Right cardiac atrium (tissue), 5 donors: ENCODE measurements at regions not wholly inside any gene's neighbourhood (a gene's known extent, or its start where the extent isn't known, plus 50 kb on each side); places are given as distances from the start of the nearest gene placed in this dataset.
A peak's percentile ranks its signal among the peaks of the same experiment; 100 is the strongest.
"Not testable (repeated sequence)": the region's sequence is repeated elsewhere in the genome, so short reads cannot be mapped to it uniquely, and the experiment has no call there.

Experiments used
- ATAC-seq, 2 donors: fragments of 200-7000 bp; cut with Tn5 transposase; one replicate each; pipeline versions ENCODE4 v1.8.0 to v1.9.1; 2020; ENCODE audit warnings: moderate library complexity in 2 of 2, mild to moderate bottlenecking in 1 of 2
- DNase-seq, 3 donors: peaks; one replicate each; pipeline ENCODE4 v3.0.0-alpha.2; 2020
- H3K27ac ChIP-seq: one replicate; pipeline ENCODE4 v1.5.1; 2013; ENCODE audit warnings: mild to moderate bottlenecking, low read length, control low read depth, moderate library complexity
- H3K27me3 ChIP-seq: one replicate; pipeline ENCODE4 v1.6.1; 2013; ENCODE audit not compliant: control insufficient read depth, insufficient read depth
- H3K4me1 ChIP-seq: one replicate; pipeline ENCODE4 v1.6.1; 2013; ENCODE audit warnings: low read length; ENCODE audit not compliant: control insufficient read depth, insufficient read depth
- H3K4me3 ChIP-seq: one replicate; pipeline ENCODE4 v1.5.1; 2013; ENCODE audit warnings: low read length, control low read depth
- H3K9me3 ChIP-seq: one replicate; pipeline ENCODE4 v1.6.1; 2013; ENCODE audit warnings: low read length; ENCODE audit not compliant: control insufficient read depth
- WGBS: extraction: QIAGEN DNeasy Blood & Tissue Kit; methylation state at CpG from one replicate; pipeline ENCODE4 v1.1.7; 2013; 5-methylcytosine and 5-hydroxymethylcytosine counted together
- intact Hi-C, 4 donors: fragments of 100-400 bp; cut with DNase I; formaldehyde crosslinking; loops; one replicate each; pipeline versions ENCODE4 v1.11.0 to v1.14.0; 2022 to 2023
- donor health status: healthy with polysubstance abuse.
- donor health status: DM: no; HTN: yes; CAD: no.
- donor health status: DM: no; HTN: no; CAD: no.
- donor health status: DM: no; HTN: yes; CAD: no; lungs with severe emphysema.
- donor health status: DM: yes; HTN: yes; CAD: no.

GRCh38 chr15:69758291-69758771 is 305.7 kb downstream of the RPLP1 start:
- intact Hi-C loops: no loop called here
- H3K4me3 ChIP-seq: no peak overlapping the region
- ATAC-seq (no peak), DNase-seq (no peak)
- H3K27ac ChIP-seq: no peak overlapping the region
- no peaks in the 10 kb centered on the region for H3K9me3 ChIP-seq
- H3K4me1 ChIP-seq: no peaks in the 10 kb centered on the region
- 78% methylated on average over 2 of the region's 2 CpGs for WGBS
- no peaks in the 10 kb centered on the region for H3K27me3 ChIP-seq

- WGBS: 78% methylated on average over 8 of the region's 8 CpGs
- Histone ChIP-seq H3K4me1 (no peaks in the 10 kb centered on the region), H3K27me3 (no peaks in the 10 kb centered on the region), H3K4me3 (no peak overlapping the region), H3K9me3 (no peaks in the 10 kb centered on the region), H3K27ac (no peak overlapping the region)
- ATAC-seq (peak in 1 of 2 donors; percentile 37), DNase-seq (peak in 1 of 3 donors; percentile 52)
- intact Hi-C loops: no loop called here
Measured at GRCh38 chr15:69758810-69759790, 306.5 kb downstream of the RPLP1 start.

GRCh38 chr15:69760258-69760845 is 307.7 kb downstream of the RPLP1 start:
- ATAC-seq (peak; percentile 35 to 59), DNase-seq (no peak)
- H3K4me1 ChIP-seq: no peaks in the 10 kb centered on the region
- no peaks in the 10 kb centered on the region for H3K27me3 ChIP-seq
- intact Hi-C loops: no loop called here
- WGBS: 47% methylated on average over 3 of the region's 3 CpGs
- peak overlapping the region; percentile 36 for H3K27ac ChIP-seq
- H3K9me3 ChIP-seq: no peaks in the 10 kb centered on the region
- no peak overlapping the region for H3K4me3 ChIP-seq

- peak; percentile 81 to 92 for ATAC-seq
- WGBS: 59% methylated on average over 7 of the region's 7 CpGs
- Histone ChIP-seq H3K4me3 (no peak overlapping the region), H3K9me3 (no peaks in the 10 kb centered on the region), H3K4me1 (no peaks in the 10 kb centered on the region), H3K27ac (no peak overlapping the region), H3K27me3 (no peaks in the 10 kb centered on the region)
- peak; percentile 65 to 77 (median 74) for DNase-seq
- intact Hi-C loops: no loop called here
Measured at GRCh38 chr15:69760890-69761568, 308.4 kb downstream of the RPLP1 start.

GRCh38 chr15:69762373-69763148 is 309.9 kb downstream of the RPLP1 start:
- no peaks in the 10 kb centered on the region for H3K9me3 ChIP-seq
- ATAC-seq (no peak), DNase-seq (no peak)
- intact Hi-C loops: no loop called here
- H3K4me1 ChIP-seq: no peaks in the 10 kb centered on the region
- WGBS: 56% methylated on average over 6 of the region's 6 CpGs
- H3K27ac ChIP-seq: no peak overlapping the region
- no peaks in the 10 kb centered on the region for H3K27me3 ChIP-seq
- no peak overlapping the region for H3K4me3 ChIP-seq

- no peak for DNase-seq
- WGBS: 57% methylated on average over 3 of the region's 3 CpGs
- no peak for ATAC-seq
- Histone ChIP-seq H3K4me3 (no peak overlapping the region), H3K4me1 (no peaks in the 10 kb centered on the region), H3K9me3 (no peaks in the 10 kb centered on the region), H3K27me3 (no peaks in the 10 kb centered on the region), H3K27ac (no peak overlapping the region)
- intact Hi-C loops: no loop called here
Measured at GRCh38 chr15:69763831-69764230, 311.2 kb downstream of the RPLP1 start.

- Histone ChIP-seq H3K27ac (no peak overlapping the region), H3K9me3 (no peaks in the 10 kb centered on the region), H3K4me3 (no peak overlapping the region), H3K27me3 (no peaks in the 10 kb centered on the region), H3K4me1 (no peaks in the 10 kb centered on the region)
- intact Hi-C loops: no loop called here
- DNase-seq (no peak), ATAC-seq (no peak)
Measured at GRCh38 chr15:69766156-69766555, 313.5 kb downstream of the RPLP1 start.

- intact Hi-C loops: no loop called here
- Histone ChIP-seq H3K27me3 (no peaks in the 10 kb centered on the region), H3K27ac (no peak overlapping the region), H3K4me1 (no peaks in the 10 kb centered on the region), H3K4me3 (no peak overlapping the region), H3K9me3 (no peaks in the 10 kb centered on the region)
- 75% methylated on average over 4 of the region's 4 CpGs for WGBS
- DNase-seq (no peak), ATAC-seq (no peak)
Measured at GRCh38 chr15:69767191-69767590, 314.6 kb downstream of the RPLP1 start.

GRCh38 chr15:69769336-69769735 is 316.7 kb downstream of the RPLP1 start:
- ATAC-seq, H3K4me3 ChIP-seq, H3K4me1 ChIP-seq, H3K27me3 ChIP-seq, intact Hi-C loops, H3K9me3 ChIP-seq, H3K27ac ChIP-seq, DNase-seq: not testable (repeated sequence)
- WGBS: 50% methylated on average over 6 of the region's 6 CpGs

GRCh38 chr15:69774258-69774657 is 321.6 kb downstream of the RPLP1 start:
- H3K9me3 ChIP-seq, H3K27ac ChIP-seq, H3K27me3 ChIP-seq, H3K4me3 ChIP-seq, intact Hi-C loops, ATAC-seq, H3K4me1 ChIP-seq, DNase-seq: not testable (repeated sequence)
- 88% methylated on average over 3 of the region's 3 CpGs for WGBS
